Stimulated activated CD4-positive, alpha-beta T cell treated with anti-CD3 and anti-CD28 coated beads, Interleukin-15, amount 100 ng/mL, for 48 hours (primary cell): ENCODE measurements at regions not wholly inside any gene's neighbourhood (a gene's known extent, or its start where the extent isn't known, plus 50 kb on each side); places are given as distances from the start of the nearest gene placed in this dataset.

Source experiments
- DNase-seq, 2 donors: peaks; one replicate each; pipeline ENCODE4 v3.0.0-alpha.2; 2020; ENCODE audit warnings: low read depth in 2 of 2

- DNase-seq = no peak
Observed at GRCh38 chr21:35268817-35269216, 219.7 kb upstream of the RUNX1 start.

GRCh38 chr21:35268261-35268660 is 219.2 kb upstream of the RUNX1 start:
- DNase-seq = no peak

GRCh38 chr21:35266546-35266945 is 217.4 kb upstream of the RUNX1 start:
- no peak for DNase-seq

GRCh38 chr21:35265170-35265877 is 216.2 kb upstream of the RUNX1 start:
- no peak for DNase-seq

- DNase-seq = no peak
Observed at GRCh38 chr21:35259457-35259856, 210.4 kb upstream of the RUNX1 start.

- no peak for DNase-seq
Observed at GRCh38 chr21:35258521-35258920, 209.4 kb upstream of the RUNX1 start.

GRCh38 chr21:35257413-35257812 is 208.3 kb upstream of the RUNX1 start:
- no peak for DNase-seq

GRCh38 chr21:35256468-35256988 is 207.4 kb upstream of the RUNX1 start:
- no peak for DNase-seq

GRCh38 chr21:35254765-35255138 is 205.7 kb upstream of the RUNX1 start:
- no peak for DNase-seq

GRCh38 chr21:35254006-35254764 is 205.1 kb upstream of the RUNX1 start:
- no peak for DNase-seq

- peak in 1 of 2 donors; percentile 26 for DNase-seq
Observed at GRCh38 chr21:35252831-35253230, 203.7 kb upstream of the RUNX1 start.

GRCh38 chr21:35249636-35250035 is 200.5 kb upstream of the RUNX1 start:
- DNase-seq = no peak

GRCh38 chr21:35245879-35246278 is 196.8 kb upstream of the RUNX1 start:
- DNase-seq = no peak

- no peak for DNase-seq
Observed at GRCh38 chr21:35244514-35244913, 195.4 kb upstream of the RUNX1 start.

GRCh38 chr21:35243171-35243570 is 194.1 kb upstream of the RUNX1 start:
- no peak for DNase-seq

- no peak for DNase-seq
Observed at GRCh38 chr21:35239811-35240219, 190.7 kb upstream of the RUNX1 start.

GRCh38 chr21:35238119-35238518 is 189.0 kb upstream of the RUNX1 start:
- no peak for DNase-seq

- no peak for DNase-seq
Observed at GRCh38 chr21:35237287-35237686, 188.2 kb upstream of the RUNX1 start.

- no peak for DNase-seq
Observed at GRCh38 chr21:35236090-35236489, 187.0 kb upstream of the RUNX1 start.

- DNase-seq = no peak
Observed at GRCh38 chr21:35234725-35235124, 185.6 kb upstream of the RUNX1 start.

- no peak for DNase-seq
Observed at GRCh38 chr21:35233756-35234155, 184.7 kb upstream of the RUNX1 start.

GRCh38 chr21:35232545-35233176 is 183.6 kb upstream of the RUNX1 start:
- no peak for DNase-seq

- no peak for DNase-seq
Observed at GRCh38 chr21:35231090-35231489, 182.0 kb upstream of the RUNX1 start.
